Astrocyte of the cerebellum (primary cell): ENCODE measurements at regions not wholly inside any gene's neighbourhood (a gene's known extent, or its start where the extent isn't known, plus 50 kb on each side); places are given as distances from the start of the nearest gene placed in this dataset.

ENCODE experiments used
- DNase-seq: peaks from one replicate; pipeline ENCODE4 v3.0.0-alpha.2; 2011; ENCODE audit warnings: low read depth
- H3K4me3 ChIP-seq: 2 replicates; pipeline ENCODE4 v1.5.1; 2011; ENCODE audit warnings: mild to moderate bottlenecking, low read depth, low read length, moderate library complexity
- CTCF ChIP-seq: IDR thresholded peaks from 2 replicates; pipeline ENCODE4 v1.5.1; 2012; ENCODE audit warnings: low read length, low read depth, moderate library complexity, mild to moderate bottlenecking; ENCODE audit errors: missing control alignments
- in situ Hi-C: cut with HindIII; loops from 2 replicates; pipeline ENCODE4 v1.10.0; 2017; ENCODE audit warnings: low sequenced_read_pairs

- no peak overlapping the region for H3K4me3 ChIP-seq
- no peak for TF ChIP-seq CTCF
- in situ Hi-C loops: no loop called here
- no peak for DNase-seq
These were observed 56.9 kb upstream of the MAP1LC3B2 start for GRCh38 chr12:116502141-116502725.

GRCh38 chr12:116502989-116503496 lies 56.1 kb upstream of the MAP1LC3B2 start:
- H3K4me3 ChIP-seq: no peak overlapping the region
- no peak for DNase-seq
- TF ChIP-seq CTCF: no peak
- in situ Hi-C loops: no loop called here

- in situ Hi-C loops: no loop called here
These were observed 54.7 kb upstream of the MAP1LC3B2 start for GRCh38 chr12:116504438-116504837.

GRCh38 chr12:116506697-116507064 lies 52.5 kb upstream of the MAP1LC3B2 start:
- DNase-seq: no peak
- in situ Hi-C loops: no loop called here
- H3K4me3 ChIP-seq: no peak overlapping the region
- TF ChIP-seq CTCF: no peak

More at GRCh38 chr12:116504438-116504837, 54.7 kb upstream of the MAP1LC3B2 start:
- no peak for DNase-seq
- no peak overlapping the region for H3K4me3 ChIP-seq
- TF ChIP-seq CTCF: no peak

GRCh38 chr12:116508145-116509121 lies 50.7 kb upstream of the MAP1LC3B2 start:
- peak overlapping the region; percentile 22 for H3K4me3 ChIP-seq
- TF ChIP-seq CTCF: no peak
- in situ Hi-C loops: no loop called here
- DNase-seq: no peak
